HEK293 (cell line): ENCODE measurements at regions not wholly inside any gene's neighbourhood (a gene's known extent, or its start where the extent isn't known, plus 50 kb on each side); places are given as distances from the start of the nearest gene placed in this dataset.

Experiments
- CTCF ChIA-PET: fragments of 350-600 bp; formaldehyde crosslinking; extraction: SDS; loops from one replicate; lab custom pipeline; 2021; ENCODE audit warnings: antibody characterized with exemption; lab: Yijun Ruan, JAX
- POLR2A ChIA-PET: fragments of 300-600 bp; formaldehyde crosslinking; extraction: SDS; loops from one replicate; lab custom pipeline; 2020; ENCODE audit warnings: antibody characterized with exemption, inconsistent platforms; lab: Yijun Ruan, JAX
- H3K27ac ChIP-seq: fragments of 200-500 bp; sonication (Bioruptor generic); 2 replicates; pipeline ENCODE4 v1.5.1; 2014; ENCODE audit warnings: low read depth, low read length, control low read depth, inconsistent platforms; ENCODE audit errors: extremely low read depth
- H3K36me3 ChIP-seq, 2 experiments: fragments of 200-500 bp in 1 of 2; sonication (Bioruptor generic) in 1 of 2; 1 replicate in 1 of 2; 2 replicates in 1 of 2; pipeline ENCODE4 v1.5.1; 2014 to 2017; ENCODE audit warnings: inconsistent platforms in 2 of 2, low read length in 2 of 2; ENCODE audit not compliant: control insufficient read depth in 2 of 2, insufficient read depth in 1 of 2
- H3K4me1 ChIP-seq: fragments of 200-500 bp; sonication (Bioruptor generic); 2 replicates; pipeline ENCODE4 v1.5.1; 2014; ENCODE audit warnings: mild to moderate bottlenecking, low read length, inconsistent platforms; ENCODE audit not compliant: control insufficient read depth, insufficient read depth
- H3K4me3 ChIP-seq: 2 replicates; pipeline ENCODE4 v1.5.1; 2011; ENCODE audit warnings: low read depth, mild to moderate bottlenecking, control low read depth, low read length, moderate library complexity
- H3K9me3 ChIP-seq: fragments of 200-500 bp; sonication (Bioruptor generic); 2 replicates; pipeline ENCODE4 v1.5.1; 2014; ENCODE audit warnings: low read depth, low read length, inconsistent platforms; ENCODE audit not compliant: control insufficient read depth, insufficient read depth
- BCL11A ChIP-seq: fragments of 450-650 bp; formaldehyde crosslinking; IDR thresholded peaks from 2 replicates; pipeline ENCODE4 v1.5.1; 2016; ENCODE audit warnings: low read depth, missing biosample characterization, missing genetic modification characterization
- GFI1B ChIP-seq: fragments of 450-650 bp; formaldehyde crosslinking; IDR thresholded peaks from 2 replicates; pipeline ENCODE4 v1.5.1; 2016; ENCODE audit warnings: missing biosample characterization, missing genetic modification characterization
- INSM2 ChIP-seq: fragments of 450-650 bp; formaldehyde crosslinking; IDR thresholded peaks from 2 replicates; pipeline ENCODE4 v1.5.1; 2016; ENCODE audit warnings: missing biosample characterization, missing genetic modification characterization
- KLF10 ChIP-seq: fragments of 450-650 bp; IDR thresholded peaks from 2 replicates; pipeline ENCODE4 v1.5.1; 2018; ENCODE audit warnings: missing biosample characterization, mild to moderate bottlenecking, missing genetic modification characterization
- KLF16 ChIP-seq: fragments of 450-650 bp; formaldehyde crosslinking; IDR thresholded peaks from 2 replicates; pipeline ENCODE4 v1.5.1; 2017; ENCODE audit warnings: missing biosample characterization, missing genetic modification characterization
- MYNN ChIP-seq: fragments of 450-650 bp; formaldehyde crosslinking; IDR thresholded peaks from 2 replicates; pipeline ENCODE4 v1.5.1; 2016; ENCODE audit warnings: missing biosample characterization, missing genetic modification characterization, borderline replicate concordance
- ZBTB44 ChIP-seq: fragments of 450-650 bp; IDR thresholded peaks from 2 replicates; pipeline ENCODE4 v1.5.1; 2018; ENCODE audit warnings: missing biosample characterization, mild to moderate bottlenecking, missing genetic modification characterization
- ZEB2 ChIP-seq: fragments of 450-650 bp; formaldehyde crosslinking; IDR thresholded peaks from 2 replicates; pipeline ENCODE4 v1.5.1; 2016; ENCODE audit warnings: missing biosample characterization, missing genetic modification characterization
- ZNF175 ChIP-seq: fragments of 450-650 bp; formaldehyde crosslinking; IDR thresholded peaks from 2 replicates; pipeline ENCODE4 v1.5.1; 2016; ENCODE audit warnings: missing biosample characterization, missing genetic modification characterization
- ZNF19 ChIP-seq: fragments of 450-650 bp; formaldehyde crosslinking; IDR thresholded peaks from 2 replicates; pipeline ENCODE4; 2016; ENCODE audit warnings: missing biosample characterization, missing genetic modification characterization, low read depth
- ZNF266 ChIP-seq: fragments of 450-650 bp; formaldehyde crosslinking; IDR thresholded peaks from 2 replicates; pipeline ENCODE4 v1.5.1; 2016; ENCODE audit warnings: missing biosample characterization, missing genetic modification characterization, low read depth
- ZNF302 ChIP-seq: fragments of 450-650 bp; formaldehyde crosslinking; IDR thresholded peaks from 2 replicates; pipeline ENCODE4 v1.5.1; 2016; ENCODE audit warnings: missing biosample characterization, missing genetic modification characterization, low read depth
- ZNF341 ChIP-seq: fragments of 450-650 bp; formaldehyde crosslinking; IDR thresholded peaks from 2 replicates; pipeline ENCODE4; 2016; ENCODE audit warnings: low read depth, missing biosample characterization, missing genetic modification characterization
- ZNF366 ChIP-seq: fragments of 450-650 bp; formaldehyde crosslinking; conservative IDR thresholded peaks from 2 replicates; pipeline ENCODE4 v1.5.1; 2016; ENCODE audit warnings: missing biosample characterization, missing genetic modification characterization
- ZNF394 ChIP-seq: fragments of 450-650 bp; formaldehyde crosslinking; IDR thresholded peaks from 2 replicates; pipeline ENCODE4 v1.5.1; 2016; ENCODE audit warnings: missing biosample characterization, missing genetic modification characterization, mild to moderate bottlenecking, moderate library complexity, borderline replicate concordance
- ZNF404 ChIP-seq: fragments of 450-650 bp; formaldehyde crosslinking; IDR thresholded peaks from 2 replicates; pipeline ENCODE4 v1.5.1; 2017; ENCODE audit warnings: missing biosample characterization, missing genetic modification characterization
- ZNF473 ChIP-seq: fragments of 450-650 bp; formaldehyde crosslinking; IDR thresholded peaks from 2 replicates; pipeline ENCODE4 v1.5.1; 2017; ENCODE audit warnings: missing biosample characterization, missing genetic modification characterization
- ZNF510 ChIP-seq: fragments of 450-650 bp; formaldehyde crosslinking; IDR thresholded peaks from 2 replicates; pipeline ENCODE4 v1.5.1; 2018; ENCODE audit warnings: mild to moderate bottlenecking, missing genetic modification characterization, missing biosample characterization; ENCODE audit not compliant: insufficient replicate concordance
- ZNF514 ChIP-seq: fragments of 450-650 bp; formaldehyde crosslinking; IDR thresholded peaks from 2 replicates; pipeline ENCODE4 v1.5.1; 2016; ENCODE audit warnings: missing biosample characterization, missing genetic modification characterization
- ZNF544 ChIP-seq: fragments of 450-650 bp; formaldehyde crosslinking; IDR thresholded peaks from 2 replicates; pipeline ENCODE4 v1.5.0; 2017; ENCODE audit warnings: missing biosample characterization, missing genetic modification characterization
- ZNF561 ChIP-seq: fragments of 450-650 bp; IDR thresholded peaks from 2 replicates; pipeline ENCODE4 v1.5.1; 2018; ENCODE audit warnings: missing biosample characterization, missing genetic modification characterization, borderline replicate concordance
- ZNF610 ChIP-seq: fragments of 450-650 bp; formaldehyde crosslinking; IDR thresholded peaks from 2 replicates; pipeline ENCODE4 v1.5.1; 2016; ENCODE audit warnings: missing biosample characterization, missing genetic modification characterization, borderline replicate concordance
- ZNF660 ChIP-seq: fragments of 450-650 bp; IDR thresholded peaks from 2 replicates; pipeline ENCODE4 v1.5.1; 2018; ENCODE audit warnings: missing biosample characterization, mild to moderate bottlenecking, missing genetic modification characterization
- ZNF677 ChIP-seq: fragments of 450-650 bp; IDR thresholded peaks from 2 replicates; pipeline ENCODE4 v1.5.0; 2018; ENCODE audit warnings: missing biosample characterization, mild to moderate bottlenecking, missing genetic modification characterization, moderate library complexity
- ZNF701 ChIP-seq: fragments of 450-650 bp; formaldehyde crosslinking; IDR thresholded peaks from 2 replicates; pipeline ENCODE4 v1.5.1; 2016; ENCODE audit warnings: missing biosample characterization, missing genetic modification characterization
- ZNF707 ChIP-seq: fragments of 450-650 bp; formaldehyde crosslinking; IDR thresholded peaks from 2 replicates; pipeline ENCODE4 v1.5.1; 2016; ENCODE audit warnings: missing biosample characterization, missing genetic modification characterization
- ZNF830 ChIP-seq: fragments of 450-650 bp; IDR thresholded peaks from 2 replicates; pipeline ENCODE4 v1.5.0; 2018; ENCODE audit warnings: missing biosample characterization, missing genetic modification characterization, low read depth, mild to moderate bottlenecking, moderate library complexity
- TF ChIP-seq, protein P1 (sequence below): fragments of 450-650 bp; formaldehyde crosslinking; IDR thresholded peaks from 2 replicates; pipeline ENCODE4 v1.5.1; 2016; ENCODE audit warnings: missing biosample characterization, missing genetic modification characterization

DNA sequence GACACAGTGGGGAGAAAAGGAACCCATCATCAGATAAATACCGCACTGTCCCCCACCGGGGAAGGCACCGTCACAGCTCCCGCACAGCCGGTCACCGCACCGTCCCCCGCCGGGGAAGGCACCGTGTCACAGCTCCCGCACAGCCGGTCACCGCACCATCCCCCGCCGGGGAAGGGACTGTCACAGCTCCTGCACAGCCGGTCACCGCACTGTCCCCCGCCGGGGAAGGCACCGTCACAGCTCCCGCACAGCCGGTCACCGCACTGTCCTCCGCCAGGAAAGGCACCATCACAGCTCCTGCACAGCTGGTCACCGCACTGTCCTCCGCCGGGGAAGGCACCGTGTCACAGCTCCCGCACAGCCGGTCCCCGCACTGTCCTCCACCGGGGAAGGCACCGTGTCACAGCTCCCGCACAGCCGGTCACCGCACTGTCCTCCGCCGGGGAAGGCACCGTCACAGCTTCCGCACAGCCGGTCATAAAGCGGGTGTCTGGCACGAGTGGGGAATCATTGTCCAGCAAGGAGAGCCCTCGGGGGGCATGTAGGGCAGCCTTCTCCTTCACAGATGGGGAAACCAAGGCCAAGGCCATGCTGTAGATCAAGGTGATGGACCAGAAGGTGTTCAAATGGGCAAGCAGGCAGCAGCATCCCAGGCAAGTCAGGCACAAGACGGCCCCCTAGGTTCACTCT is 280.1 kb downstream of the NPHP4 start:
- Histone ChIP-seq H3K27ac (no peak overlapping the region), H3K9me3 (no peaks in the 10 kb centered on the region), H3K4me3 (no peak overlapping the region), H3K36me3 (no peaks in the 10 kb centered on the region), H3K4me1 (no peaks in the 10 kb centered on the region)
- no peak for TF ChIP-seq ZNF830
- no peak for TF ChIP-seq ZNF175 (tag by site-specific recombination)
- TF ChIP-seq ZBTB44, result no peak
- TF ChIP-seq KLF16 (tag by site-specific recombination), result no peak
- TF ChIP-seq ZNF473 (tag by site-specific recombination), result no peak
- TF ChIP-seq BCL11A, result no peak
- no peak for TF ChIP-seq ZNF266 (tag by site-specific recombination)
- no peak for TF ChIP-seq ZNF514 (tag by site-specific recombination)
- no peak for TF ChIP-seq ZNF510
- no peak for TF ChIP-seq ZNF677 (tag by site-specific recombination)
- TF ChIP-seq ZEB2 (tag by site-specific recombination), result no peak
- TF ChIP-seq ZNF701, result no peak
- no peak for TF ChIP-seq ZNF19
- TF ChIP-seq ZNF610 (tag by site-specific recombination), result no peak
- TF ChIP-seq GFI1B (tag by site-specific recombination), result no peak
- no peak for TF ChIP-seq ZNF394 (tag by site-specific recombination)
- TF ChIP-seq ZNF404 (tag by site-specific recombination), result no peak
- TF ChIP-seq MYNN (tag by site-specific recombination), result no peak
- no peak for TF ChIP-seq ZNF660
- TF ChIP-seq, protein P1, sequence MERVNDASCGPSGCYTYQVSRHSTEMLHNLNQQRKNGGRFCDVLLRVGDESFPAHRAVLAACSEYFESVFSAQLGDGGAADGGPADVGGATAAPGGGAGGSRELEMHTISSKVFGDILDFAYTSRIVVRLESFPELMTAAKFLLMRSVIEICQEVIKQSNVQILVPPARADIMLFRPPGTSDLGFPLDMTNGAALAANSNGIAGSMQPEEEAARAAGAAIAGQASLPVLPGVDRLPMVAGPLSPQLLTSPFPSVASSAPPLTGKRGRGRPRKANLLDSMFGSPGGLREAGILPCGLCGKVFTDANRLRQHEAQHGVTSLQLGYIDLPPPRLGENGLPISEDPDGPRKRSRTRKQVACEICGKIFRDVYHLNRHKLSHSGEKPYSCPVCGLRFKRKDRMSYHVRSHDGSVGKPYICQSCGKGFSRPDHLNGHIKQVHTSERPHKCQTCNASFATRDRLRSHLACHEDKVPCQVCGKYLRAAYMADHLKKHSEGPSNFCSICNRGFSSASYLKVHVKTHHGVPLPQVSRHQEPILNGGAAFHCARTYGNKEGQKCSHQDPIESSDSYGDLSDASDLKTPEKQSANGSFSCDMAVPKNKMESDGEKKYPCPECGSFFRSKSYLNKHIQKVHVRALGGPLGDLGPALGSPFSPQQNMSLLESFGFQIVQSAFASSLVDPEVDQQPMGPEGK (tag by site-specific recombination), result no peak
- ChIA-PET CTCF (no interaction called here), POLR2A (no interaction called here)

GRCh38 chr1:5711079-5711478 is 281.1 kb downstream of the NPHP4 start:
- Histone ChIP-seq H3K4me1 (no peaks in the 10 kb centered on the region), H3K27ac (no peak overlapping the region), H3K36me3 (no peaks in the 10 kb centered on the region), H3K9me3 (no peaks in the 10 kb centered on the region), H3K4me3 (no peak overlapping the region)
- TF ChIP-seq ZNF302, result no peak
- no peak for TF ChIP-seq ZNF341 (tag by site-specific recombination)
- no peak for TF ChIP-seq ZNF366 (tag by site-specific recombination)
- no peak for TF ChIP-seq ZNF561 (tag by site-specific recombination)
- TF ChIP-seq ZNF544, result no peak
- no peak for TF ChIP-seq INSM2 (tag by site-specific recombination)
- TF ChIP-seq ZNF707, result no peak
- TF ChIP-seq KLF10, result no peak
- CTCF ChIA-PET, result no interaction called here
- POLR2A ChIA-PET, result no interaction called here
